Gastrocnemius medialis (tissue), 4 donors: ENCODE measurements at regions not wholly inside any gene's neighbourhood (a gene's known extent, or its start where the extent isn't known, plus 50 kb on each side); places are given as distances from the start of the nearest gene placed in this dataset.

Experiments
- ATAC-seq, 2 donors: fragments of 150-250 bp; one replicate each; pipeline ENCODE4 v1.9.1; 2016
- DNase-seq, 2 donors: peaks; one replicate each; pipeline ENCODE4 v3.0.0-alpha.2; 2019
- H3K27ac ChIP-seq, 4 donors: fragments of 200-600 bp; sonication (generic); 1 replicate in 1 of 4; 2 replicates in 3 of 4; pipeline ENCODE4 v1.5.1; 2016 to 2018; ENCODE audit warnings: mild to moderate bottlenecking in 2 of 4, moderate library complexity in 1 of 4
- H3K27me3 ChIP-seq, 3 donors: fragments of 200-600 bp; sonication (generic) in 2 of 3; 1 replicate in 1 of 3; 2 replicates in 2 of 3; pipeline versions ENCODE4 v1.5.1 to v1.6.0; 2016 to 2019; ENCODE audit warnings: mild to moderate bottlenecking in 1 of 3, moderate library complexity in 1 of 3
- H3K36me3 ChIP-seq, 2 donors: fragments of 200-600 bp; sonication (generic) in 1 of 2; one replicate each; pipeline ENCODE4 v1.5.1; 2017 to 2018
- H3K4me1 ChIP-seq, 2 donors: fragments of 200-600 bp; sonication (generic) in 1 of 2; one replicate each; pipeline ENCODE4 v1.5.1; 2016 to 2017; ENCODE audit warnings: mild to moderate bottlenecking in 2 of 2
- H3K4me3 ChIP-seq, 4 donors: fragments of 200-600 bp; sonication (generic) in 3 of 4; 1 replicate in 1 of 4; 2 replicates in 3 of 4; pipeline ENCODE4 v1.5.1; 2016 to 2019; ENCODE audit warnings: mild to moderate bottlenecking in 2 of 4
- H3K9me3 ChIP-seq, 3 donors: fragments of 200-600 bp; sonication (generic) in 2 of 3; 1 replicate in 1 of 3; 2 replicates in 2 of 3; pipeline ENCODE4 v1.5.1; 2016 to 2019
- POLR2A ChIP-seq, 2 donors: fragments of 450-650 bp; IDR thresholded peaks; one replicate each; pipeline ENCODE4 v1.6.1; 2017; ENCODE audit warnings: antibody characterized with exemption in 2 of 2, mild to moderate bottlenecking in 2 of 2, moderate library complexity in 2 of 2
- in situ Hi-C, 4 donors: fragments of 200-750 bp; cut with MboI; loops; one replicate each; pipeline versions ENCODE4 v1.15.0 to v1.8.0; 2017; ENCODE audit warnings: low sequenced_read_pairs in 4 of 4
- intact Hi-C: fragments of 100-400 bp; cut with DNase I; formaldehyde crosslinking; loops from one replicate; pipeline ENCODE4 v1.15.1; 2023; ENCODE audit warnings: low total_unique reads
- TF ChIP-seq, protein P1 (sequence below), 5 experiments: fragments of 450-650 bp in 3 of 5; fragments of 200-600 bp in 2 of 5; sonication (generic) in 2 of 5; IDR thresholded peaks in 4 of 5; conservative IDR thresholded peaks in 1 of 5; 1 replicate in 4 of 5; 2 replicates in 1 of 5; pipeline ENCODE4 v1.5.1; 2016 to 2019; ENCODE audit warnings: antibody characterized with exemption in 5 of 5, mild to moderate bottlenecking in 3 of 5, moderate library complexity in 3 of 5

- Histone ChIP-seq H3K36me3 (no peaks in the 10 kb centered on the region), H3K9me3 (no peaks in the 10 kb centered on the region), H3K4me3 (no peak overlapping the region), H3K4me1 (no peaks in the 10 kb centered on the region), H3K27ac (no peak overlapping the region), H3K27me3 (no peaks in the 10 kb centered on the region)
- in situ Hi-C loops (no loop called here), intact Hi-C loops (no loop called here)
- TF ChIP-seq, protein P1, sequence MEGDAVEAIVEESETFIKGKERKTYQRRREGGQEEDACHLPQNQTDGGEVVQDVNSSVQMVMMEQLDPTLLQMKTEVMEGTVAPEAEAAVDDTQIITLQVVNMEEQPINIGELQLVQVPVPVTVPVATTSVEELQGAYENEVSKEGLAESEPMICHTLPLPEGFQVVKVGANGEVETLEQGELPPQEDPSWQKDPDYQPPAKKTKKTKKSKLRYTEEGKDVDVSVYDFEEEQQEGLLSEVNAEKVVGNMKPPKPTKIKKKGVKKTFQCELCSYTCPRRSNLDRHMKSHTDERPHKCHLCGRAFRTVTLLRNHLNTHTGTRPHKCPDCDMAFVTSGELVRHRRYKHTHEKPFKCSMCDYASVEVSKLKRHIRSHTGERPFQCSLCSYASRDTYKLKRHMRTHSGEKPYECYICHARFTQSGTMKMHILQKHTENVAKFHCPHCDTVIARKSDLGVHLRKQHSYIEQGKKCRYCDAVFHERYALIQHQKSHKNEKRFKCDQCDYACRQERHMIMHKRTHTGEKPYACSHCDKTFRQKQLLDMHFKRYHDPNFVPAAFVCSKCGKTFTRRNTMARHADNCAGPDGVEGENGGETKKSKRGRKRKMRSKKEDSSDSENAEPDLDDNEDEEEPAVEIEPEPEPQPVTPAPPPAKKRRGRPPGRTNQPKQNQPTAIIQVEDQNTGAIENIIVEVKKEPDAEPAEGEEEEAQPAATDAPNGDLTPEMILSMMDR (IDR thresholded peaks at IDR 0.05 in 4 of 5, conservative IDR thresholded peaks at IDR 0.05 in 1 of 5): no peak
- no peak for TF ChIP-seq POLR2A (IDR thresholded peaks at IDR 0.05)
- DNase-seq (no peak), ATAC-seq (no peak)
These were observed 862.2 kb upstream of the DDX18 start for GRCh38 chr2:116952254-116952653.

GRCh38 chr2:116955646-116956045 lies 858.8 kb upstream of the DDX18 start:
- Histone ChIP-seq H3K27ac (no peak overlapping the region), H3K36me3 (no peaks in the 10 kb centered on the region), H3K27me3 (no peaks in the 10 kb centered on the region), H3K4me3 (no peak overlapping the region), H3K9me3 (no peaks in the 10 kb centered on the region), H3K4me1 (no peaks in the 10 kb centered on the region)
- no peak for ATAC-seq
- in situ Hi-C loops (no loop called here), intact Hi-C loops (no loop called here)
- TF ChIP-seq, protein P1 (IDR thresholded peaks at IDR 0.05 in 4 of 5, conservative IDR thresholded peaks at IDR 0.05 in 1 of 5): no peak
- TF ChIP-seq POLR2A (IDR thresholded peaks at IDR 0.05): no peak
- DNase-seq: no peak

- no peaks in the 10 kb centered on the region for H3K36me3 ChIP-seq
- no peaks in the 10 kb centered on the region for H3K4me1 ChIP-seq
- no peak overlapping the region for H3K27ac ChIP-seq
- in situ Hi-C loops: no loop called here
- no peaks in the 10 kb centered on the region for H3K9me3 ChIP-seq
- no peak overlapping the region for H3K4me3 ChIP-seq
- no peak for TF ChIP-seq POLR2A (IDR thresholded peaks at IDR 0.05)
- TF ChIP-seq, protein P1 (IDR thresholded peaks at IDR 0.05 in 4 of 5, conservative IDR thresholded peaks at IDR 0.05 in 1 of 5): no peak
- intact Hi-C loops: no loop called here
- DNase-seq: no peak
- no peaks in the 10 kb centered on the region for H3K27me3 ChIP-seq
- ATAC-seq: no peak
These were observed 838.9 kb upstream of the DDX18 start for GRCh38 chr2:116975608-116976007.

DNA sequence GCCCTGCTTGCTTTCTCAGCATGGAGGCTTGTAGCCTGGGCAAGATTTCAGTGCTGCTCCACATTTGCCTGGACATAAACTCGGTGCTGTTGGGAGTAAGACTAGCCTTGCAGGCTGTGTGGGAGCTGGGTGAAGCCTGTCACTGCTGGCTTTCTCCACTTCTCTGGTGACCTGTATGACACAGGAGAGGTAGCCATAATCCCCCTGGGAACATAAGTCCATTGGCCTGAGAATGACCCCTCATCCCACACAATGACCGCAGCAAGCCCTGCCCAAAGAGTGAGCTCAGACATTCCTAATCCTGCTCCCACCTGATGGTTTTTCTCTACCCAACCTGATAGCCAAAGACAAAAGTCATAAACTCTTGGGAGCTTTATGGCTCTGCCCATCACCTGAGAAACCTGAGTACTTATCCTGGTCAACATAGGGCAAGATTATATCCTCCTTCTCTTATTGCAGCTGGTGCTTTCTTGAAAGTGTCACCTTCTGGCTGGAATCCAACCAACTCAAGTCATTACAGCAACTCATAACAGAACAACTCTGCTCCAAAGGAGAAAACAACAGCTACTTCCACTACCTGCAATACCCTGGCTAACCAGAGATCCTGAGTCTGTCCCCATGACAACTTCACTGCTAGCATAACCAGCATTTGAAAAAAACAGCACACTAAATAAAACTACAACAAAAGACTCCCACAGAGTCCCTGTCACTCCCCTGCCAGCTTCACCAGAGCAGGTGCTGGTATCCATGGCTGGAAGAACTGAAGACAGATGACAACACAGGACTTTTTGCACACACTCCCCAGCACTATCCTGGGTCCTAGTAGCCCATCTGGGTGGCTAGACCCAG lies 834.4 kb upstream of the DDX18 start:
- no peak overlapping the region for H3K27ac ChIP-seq
- H3K4me1 ChIP-seq: no peaks in the 10 kb centered on the region
- ATAC-seq: no peak
- in situ Hi-C loops (no loop called here), intact Hi-C loops (no loop called here)
- no peak for DNase-seq
- no peaks in the 10 kb centered on the region for H3K9me3 ChIP-seq
- TF ChIP-seq POLR2A (IDR thresholded peaks at IDR 0.05): no peak
- TF ChIP-seq, protein P1 (IDR thresholded peaks at IDR 0.05 in 4 of 5, conservative IDR thresholded peaks at IDR 0.05 in 1 of 5): no peak
- no peak overlapping the region for H3K4me3 ChIP-seq
- H3K27me3 ChIP-seq: no peaks in the 10 kb centered on the region
- no peaks in the 10 kb centered on the region for H3K36me3 ChIP-seq
